ENCODE measurements at regions not wholly inside any gene's neighbourhood (a gene's known extent, or its start where the extent isn't known, plus 50 kb on each side); places are given as distances from the start of the nearest gene placed in this dataset.

GRCh38 chr2:12201369-12201768 lies 454.9 kb downstream of the LPIN1 start:
- TF ChIP-seq, protein P1, sequence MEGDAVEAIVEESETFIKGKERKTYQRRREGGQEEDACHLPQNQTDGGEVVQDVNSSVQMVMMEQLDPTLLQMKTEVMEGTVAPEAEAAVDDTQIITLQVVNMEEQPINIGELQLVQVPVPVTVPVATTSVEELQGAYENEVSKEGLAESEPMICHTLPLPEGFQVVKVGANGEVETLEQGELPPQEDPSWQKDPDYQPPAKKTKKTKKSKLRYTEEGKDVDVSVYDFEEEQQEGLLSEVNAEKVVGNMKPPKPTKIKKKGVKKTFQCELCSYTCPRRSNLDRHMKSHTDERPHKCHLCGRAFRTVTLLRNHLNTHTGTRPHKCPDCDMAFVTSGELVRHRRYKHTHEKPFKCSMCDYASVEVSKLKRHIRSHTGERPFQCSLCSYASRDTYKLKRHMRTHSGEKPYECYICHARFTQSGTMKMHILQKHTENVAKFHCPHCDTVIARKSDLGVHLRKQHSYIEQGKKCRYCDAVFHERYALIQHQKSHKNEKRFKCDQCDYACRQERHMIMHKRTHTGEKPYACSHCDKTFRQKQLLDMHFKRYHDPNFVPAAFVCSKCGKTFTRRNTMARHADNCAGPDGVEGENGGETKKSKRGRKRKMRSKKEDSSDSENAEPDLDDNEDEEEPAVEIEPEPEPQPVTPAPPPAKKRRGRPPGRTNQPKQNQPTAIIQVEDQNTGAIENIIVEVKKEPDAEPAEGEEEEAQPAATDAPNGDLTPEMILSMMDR (IDR thresholded peaks at IDR 0.05), result no peak
- no peak for TF ChIP-seq POLR2A (IDR thresholded peaks at IDR 0.05)
- DNase-seq, result no peak
- Histone ChIP-seq H3K9me3 (no peaks in the 10 kb centered on the region), H3K36me3 (ENCODE audit: low read depth, missing control alignments) (no peaks in the 10 kb centered on the region), H3K4me3 (no peak overlapping the region), H3K27ac (no peak overlapping the region), H3K27me3 (no peaks in the 10 kb centered on the region), H3K4me1 (peaks cover 7% of the 10 kb centered on the region)
- intact Hi-C loops (cut with DNase I; ENCODE audit: low total_unique reads), result no loop called here
- 80 to 85% methylated on average over 6 of the region's 6 CpGs for WGBS, 2 donors

GRCh38 chr2:12202313-12203075 lies 456.1 kb downstream of the LPIN1 start:
- Histone ChIP-seq H3K27me3 (no peaks in the 10 kb centered on the region), H3K4me1 (peaks cover 7% of the 10 kb centered on the region), H3K27ac (no peak overlapping the region), H3K4me3 (no peak overlapping the region), H3K9me3 (no peaks in the 10 kb centered on the region), H3K36me3 (ENCODE audit: low read depth, missing control alignments) (no peaks in the 10 kb centered on the region)
- intact Hi-C loops (cut with DNase I; ENCODE audit: low total_unique reads), result no loop called here
- 56 to 57% methylated on average over 12 of the region's 12 CpGs for WGBS, 2 donors
- TF ChIP-seq, protein P1 (IDR thresholded peaks at IDR 0.05), result no peak
- TF ChIP-seq POLR2A (IDR thresholded peaks at IDR 0.05), result no peak
- peak; percentile 58 for DNase-seq

GRCh38 chr2:12203528-12203927 lies 457.1 kb downstream of the LPIN1 start:
- Histone ChIP-seq H3K4me3 (no peak overlapping the region), H3K27me3 (no peaks in the 10 kb centered on the region), H3K9me3 (no peaks in the 10 kb centered on the region), H3K27ac (no peak overlapping the region), H3K36me3 (ENCODE audit: low read depth, missing control alignments) (no peaks in the 10 kb centered on the region), H3K4me1 (peaks cover 7% of the 10 kb centered on the region)
- DNase-seq, result no peak
- TF ChIP-seq, protein P1 (IDR thresholded peaks at IDR 0.05), result no peak
- TF ChIP-seq POLR2A (IDR thresholded peaks at IDR 0.05), result no peak
- intact Hi-C loops (cut with DNase I; ENCODE audit: low total_unique reads), result no loop called here
- WGBS, 2 donors, result 62 to 68% methylated on average over 2 of the region's 2 CpGs

DNA sequence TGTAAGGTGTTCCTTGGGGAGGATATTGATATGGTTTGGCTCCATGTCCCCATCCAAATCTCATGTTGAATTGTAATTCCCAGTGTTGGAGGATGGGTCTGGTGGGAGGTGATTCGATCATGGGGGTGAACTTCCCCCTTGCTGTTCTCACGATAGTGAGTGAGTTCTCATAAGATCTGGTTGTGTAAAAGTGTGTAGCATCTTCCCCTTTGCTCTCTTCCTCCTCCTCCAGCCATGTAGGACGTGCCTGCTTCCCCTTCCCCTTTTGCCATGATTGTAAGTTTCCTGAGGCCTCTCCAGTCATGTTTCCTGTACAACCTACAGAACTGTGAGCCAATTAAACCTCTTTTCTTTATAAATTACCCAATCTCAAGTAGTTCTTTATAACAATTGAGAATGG lies 458.7 kb downstream of the LPIN1 start:
- no peak for DNase-seq
- Histone ChIP-seq H3K9me3 (no peaks in the 10 kb centered on the region), H3K27ac (no peak overlapping the region), H3K27me3 (no peaks in the 10 kb centered on the region), H3K4me3 (no peak overlapping the region), H3K4me1 (peaks cover 7% of the 10 kb centered on the region), H3K36me3 (ENCODE audit: low read depth, missing control alignments) (no peaks in the 10 kb centered on the region)
- 91 to 98% methylated on average over 3 of the region's 3 CpGs for WGBS, 2 donors
- TF ChIP-seq POLR2A (IDR thresholded peaks at IDR 0.05), result no peak
- TF ChIP-seq, protein P1 (IDR thresholded peaks at IDR 0.05), result no peak
- intact Hi-C loops (cut with DNase I; ENCODE audit: low total_unique reads), result no loop called here

GRCh38 chr2:12207491-12207890 lies 461.1 kb downstream of the LPIN1 start:
- 94 to 97% methylated on average over 1 of the region's 1 CpG for WGBS, 2 donors
- H3K9me3 ChIP-seq, result no peaks in the 10 kb centered on the region
- intact Hi-C loops (cut with DNase I; ENCODE audit: low total_unique reads), result no loop called here
- no peaks in the 10 kb centered on the region for H3K36me3 ChIP-seq (ENCODE audit: low read depth, missing control alignments)
- TF ChIP-seq POLR2A (IDR thresholded peaks at IDR 0.05), result no peak
- TF ChIP-seq, protein P1 (IDR thresholded peaks at IDR 0.05), result no peak
- no peak overlapping the region for H3K4me3 ChIP-seq
- DNase-seq, result no peak
- H3K4me1 ChIP-seq, result peaks cover 7% of the 10 kb centered on the region
- no peak overlapping the region for H3K27ac ChIP-seq
- no peaks in the 10 kb centered on the region for H3K27me3 ChIP-seq
